ENCODE measurements at regions not wholly inside any gene's neighbourhood (a gene's known extent, or its start where the extent isn't known, plus 50 kb on each side); places are given as distances from the start of the nearest gene placed in this dataset.

DNA sequence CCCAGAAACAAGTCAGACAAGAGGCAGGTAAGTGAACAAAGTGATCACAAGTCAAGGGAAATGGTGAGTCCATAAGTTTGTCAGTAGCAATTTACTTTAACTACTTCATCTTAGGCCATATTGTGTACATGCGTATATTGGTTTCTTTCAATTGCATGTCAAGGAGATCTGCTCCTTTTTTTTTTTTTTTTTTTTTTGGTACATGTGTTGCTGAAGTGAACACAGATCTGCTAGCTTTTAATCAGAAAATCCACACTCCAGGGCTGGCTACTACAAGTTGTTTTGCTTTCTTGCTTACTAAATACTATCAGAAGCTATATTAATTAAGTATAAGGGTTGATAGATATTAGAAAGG lies 985.1 kb downstream of the TSN start:
- TF ChIP-seq CTCF (IDR thresholded peaks at IDR 0.05), result no peak
- TF ChIP-seq EZH2 (IDR thresholded peaks at IDR 0.05; ENCODE audit: borderline replicate concordance, insufficient read depth, low read depth, low read length, poor library complexity, severe bottlenecking), result no peak
